Thoracic aorta (tissue), 2 donors: ENCODE measurements at regions not wholly inside any gene's neighbourhood (a gene's known extent, or its start where the extent isn't known, plus 50 kb on each side); places are given as distances from the start of the nearest gene placed in this dataset.

Experiments used
- ATAC-seq: fragments of 150-250 bp; one replicate; pipeline ENCODE4 v1.8.0; 2017; ENCODE audit warnings: low read depth; ENCODE audit not compliant: insufficient number of reproducible peaks, low FRiP score
- DNase-seq: peaks from one replicate; pipeline ENCODE4 v3.0.0-alpha.2; 2020; ENCODE audit warnings: low spot score
- H3K27ac ChIP-seq, 2 donors: fragments of 200-600 bp; sonication (generic); 1 replicate in 1 of 2; 2 replicates in 1 of 2; pipeline ENCODE4 v1.5.1; 2016; ENCODE audit warnings: mild to moderate bottlenecking in 2 of 2, moderate library complexity in 2 of 2
- H3K27me3 ChIP-seq: fragments of 200-600 bp; sonication (generic); replicated peaks from 2 replicates; pipeline ENCODE4 v1.6.0; 2016; ENCODE audit warnings: mild to moderate bottlenecking; ENCODE audit not compliant: insufficient read depth
- H3K36me3 ChIP-seq: fragments of 200-600 bp; sonication (generic); one replicate; pipeline ENCODE4 v1.5.1; 2016
- H3K4me1 ChIP-seq, 2 donors: fragments of 200-600 bp; sonication (generic); 1 replicate in 1 of 2; 2 replicates in 1 of 2; pipeline versions ENCODE4 v1.5.1 to v1.6.0; 2016; ENCODE audit warnings: low read depth in 2 of 2, mild to moderate bottlenecking in 1 of 2; ENCODE audit not compliant: control insufficient read depth in 1 of 2
- H3K4me3 ChIP-seq: fragments of 200-600 bp; sonication (generic); 2 replicates; pipeline ENCODE4 v1.5.1; 2016; ENCODE audit warnings: mild to moderate bottlenecking
- H3K9me3 ChIP-seq: fragments of 200-600 bp; sonication (generic); 2 replicates; pipeline ENCODE4 v1.5.1; 2016
- TF ChIP-seq, protein P1 (sequence below): fragments of 200-600 bp; sonication (generic); IDR thresholded peaks from one replicate; pipeline ENCODE4 v1.5.1; 2019; ENCODE audit warnings: antibody characterized with exemption

DNA sequence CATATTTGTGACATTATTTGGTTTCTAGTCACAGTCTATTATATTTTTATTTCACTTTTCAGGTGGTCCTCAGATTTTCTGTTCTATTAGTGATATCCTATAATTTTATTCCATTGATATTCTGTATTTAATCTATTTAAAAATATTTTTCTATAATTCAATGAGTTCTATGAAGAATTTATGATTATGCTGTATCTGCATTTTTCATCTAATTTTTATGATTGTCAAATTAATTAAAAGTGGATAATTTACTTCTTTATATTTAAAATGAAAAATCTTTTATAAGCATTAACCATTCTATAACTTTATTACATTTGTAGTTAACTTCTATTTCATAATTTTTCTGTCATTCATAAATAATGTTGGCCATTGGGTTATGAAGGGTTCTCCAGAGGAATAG, 387.4 kb upstream of the LRRC7 start:
- no peaks in the 10 kb centered on the region for H3K9me3 ChIP-seq
- DNase-seq, result no peak
- TF ChIP-seq, protein P1, sequence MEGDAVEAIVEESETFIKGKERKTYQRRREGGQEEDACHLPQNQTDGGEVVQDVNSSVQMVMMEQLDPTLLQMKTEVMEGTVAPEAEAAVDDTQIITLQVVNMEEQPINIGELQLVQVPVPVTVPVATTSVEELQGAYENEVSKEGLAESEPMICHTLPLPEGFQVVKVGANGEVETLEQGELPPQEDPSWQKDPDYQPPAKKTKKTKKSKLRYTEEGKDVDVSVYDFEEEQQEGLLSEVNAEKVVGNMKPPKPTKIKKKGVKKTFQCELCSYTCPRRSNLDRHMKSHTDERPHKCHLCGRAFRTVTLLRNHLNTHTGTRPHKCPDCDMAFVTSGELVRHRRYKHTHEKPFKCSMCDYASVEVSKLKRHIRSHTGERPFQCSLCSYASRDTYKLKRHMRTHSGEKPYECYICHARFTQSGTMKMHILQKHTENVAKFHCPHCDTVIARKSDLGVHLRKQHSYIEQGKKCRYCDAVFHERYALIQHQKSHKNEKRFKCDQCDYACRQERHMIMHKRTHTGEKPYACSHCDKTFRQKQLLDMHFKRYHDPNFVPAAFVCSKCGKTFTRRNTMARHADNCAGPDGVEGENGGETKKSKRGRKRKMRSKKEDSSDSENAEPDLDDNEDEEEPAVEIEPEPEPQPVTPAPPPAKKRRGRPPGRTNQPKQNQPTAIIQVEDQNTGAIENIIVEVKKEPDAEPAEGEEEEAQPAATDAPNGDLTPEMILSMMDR, result no peak
- H3K27me3 ChIP-seq, result no peaks in the 10 kb centered on the region
- no peaks in the 10 kb centered on the region for H3K36me3 ChIP-seq
- ATAC-seq, result no peak
- H3K27ac ChIP-seq, result no peak overlapping the region
- no peaks in the 10 kb centered on the region for H3K4me1 ChIP-seq
- no peak overlapping the region for H3K4me3 ChIP-seq

DNA sequence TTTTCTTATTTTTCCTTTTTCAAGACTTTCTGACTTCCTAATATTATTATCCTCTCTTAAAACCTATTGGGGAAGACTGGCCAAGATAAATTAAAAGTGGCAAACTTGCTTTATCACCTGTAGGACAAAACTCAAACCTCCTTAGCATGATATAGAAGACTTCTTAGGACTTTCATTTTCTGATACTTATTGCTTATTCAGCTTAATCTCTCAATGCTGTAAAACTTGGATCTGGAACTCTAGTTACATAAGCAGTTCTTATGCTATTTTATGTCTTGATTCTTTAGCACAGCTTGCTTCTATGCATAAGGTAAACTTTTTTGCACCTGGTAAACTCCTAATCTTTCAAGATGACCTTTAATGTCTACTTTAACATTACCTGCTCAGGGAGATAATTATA, 382.3 kb upstream of the LRRC7 start:
- Histone ChIP-seq H3K4me1 (no peaks in the 10 kb centered on the region), H3K27me3 (no peaks in the 10 kb centered on the region), H3K36me3 (no peaks in the 10 kb centered on the region), H3K4me3 (no peak overlapping the region), H3K27ac (no peak overlapping the region), H3K9me3 (no peaks in the 10 kb centered on the region)
- DNase-seq (no peak), ATAC-seq (no peak)
- TF ChIP-seq, protein P1, result no peak

DNA sequence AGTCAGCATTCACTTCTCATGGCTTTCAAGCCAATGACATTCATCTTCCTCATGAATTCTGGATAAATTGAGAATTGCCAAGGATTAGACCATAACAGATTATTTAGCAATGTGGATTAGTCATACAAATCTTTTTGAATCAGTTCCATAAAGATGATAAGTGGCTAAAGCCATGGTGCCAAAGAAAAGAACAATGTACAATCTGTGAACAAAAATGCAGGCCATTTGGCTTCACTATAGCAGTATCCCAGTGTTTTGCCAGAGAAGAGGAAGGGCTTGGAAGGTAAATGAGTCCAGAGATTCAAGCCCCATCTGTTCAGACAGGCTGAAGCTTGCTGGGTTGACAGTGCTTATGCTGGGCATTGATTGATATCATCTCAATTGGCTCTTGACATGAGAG, 376.4 kb upstream of the LRRC7 start:
- DNase-seq (no peak), ATAC-seq (no peak)
- Histone ChIP-seq H3K4me3 (peak overlapping the region; percentile 8), H3K27ac (peak overlapping the region; percentile 4 to 25), H3K27me3 (no peaks in the 10 kb centered on the region), H3K9me3 (no peaks in the 10 kb centered on the region), H3K4me1 (peaks cover 3 to 7% of the 10 kb centered on the region in 2 donors), H3K36me3 (no peaks in the 10 kb centered on the region)
- TF ChIP-seq, protein P1, result no peak

DNA sequence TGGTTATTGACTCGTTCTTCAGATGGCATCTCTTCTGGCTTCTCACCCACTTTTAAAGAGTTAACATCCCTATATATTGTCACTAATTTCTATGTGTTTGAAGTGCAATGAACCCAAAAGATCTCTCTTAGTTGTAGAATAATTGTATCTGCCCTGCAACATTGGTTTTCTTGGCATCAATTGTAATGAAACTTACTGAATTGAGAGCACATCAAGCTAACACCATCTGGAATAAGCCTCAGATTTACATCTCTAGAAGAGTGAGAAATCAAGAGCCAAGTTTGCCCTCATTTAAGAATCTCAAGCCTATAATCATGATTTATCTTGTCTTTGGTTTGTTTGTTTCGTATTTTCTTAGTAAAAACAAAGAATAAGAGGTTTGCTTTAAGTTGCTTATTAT, 372.6 kb upstream of the LRRC7 start:
- TF ChIP-seq, protein P1, result no peak
- Histone ChIP-seq H3K36me3 (no peaks in the 10 kb centered on the region), H3K4me1 (peaks cover 3 to 7% of the 10 kb centered on the region in 2 donors), H3K27me3 (no peaks in the 10 kb centered on the region), H3K4me3 (no peak overlapping the region), H3K27ac (no peak overlapping the region), H3K9me3 (no peaks in the 10 kb centered on the region)
- no peak for DNase-seq
- no peak for ATAC-seq

DNA sequence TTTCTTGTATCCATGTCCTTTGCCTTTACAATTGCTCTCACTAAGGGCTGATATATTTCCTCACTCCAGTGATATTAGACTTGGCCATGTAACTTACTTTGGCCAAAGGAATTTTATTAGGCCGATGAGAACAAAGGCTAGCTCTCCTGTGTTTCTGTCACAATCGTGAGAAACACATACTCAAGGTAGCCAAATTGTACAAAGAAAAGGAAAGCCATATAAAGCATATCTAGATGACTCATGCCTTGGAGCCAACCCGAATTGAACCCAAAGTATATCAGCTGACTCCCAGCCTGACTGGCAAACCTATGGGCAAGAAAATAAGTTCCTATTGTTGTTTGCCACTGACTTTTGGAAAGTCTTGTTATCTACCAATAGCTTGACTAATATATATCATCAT, 371.7 kb upstream of the LRRC7 start:
- Histone ChIP-seq H3K36me3 (no peaks in the 10 kb centered on the region), H3K9me3 (no peaks in the 10 kb centered on the region), H3K27ac (no peak overlapping the region), H3K27me3 (no peaks in the 10 kb centered on the region), H3K4me1 (peaks cover 3 to 7% of the 10 kb centered on the region in 2 donors), H3K4me3 (no peak overlapping the region)
- TF ChIP-seq, protein P1, result no peak
- ATAC-seq (no peak), DNase-seq (no peak)
